ENCODE measurements at regions not wholly inside any gene's neighbourhood (a gene's known extent, or its start where the extent isn't known, plus 50 kb on each side); places are given as distances from the start of the nearest gene placed in this dataset.

DNA sequence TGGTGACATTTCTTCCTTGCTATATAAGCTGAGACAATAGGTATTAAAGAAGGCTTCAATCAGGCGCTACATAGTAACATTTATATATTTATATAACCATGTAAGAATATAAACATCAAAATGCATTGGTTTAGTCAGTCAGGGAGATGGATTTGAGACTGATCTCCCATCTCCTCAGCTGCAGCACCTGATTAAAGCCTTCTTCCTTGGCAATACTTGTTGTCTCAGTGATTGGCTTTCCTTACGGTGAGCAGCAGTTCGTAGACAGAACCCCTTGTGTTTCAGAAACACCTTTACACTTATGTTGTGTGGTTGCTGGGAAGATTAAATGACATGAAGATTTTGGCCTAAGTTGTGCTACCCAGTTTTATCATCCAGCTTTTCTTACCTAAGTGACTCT, 323.3 kb upstream of the DUSP10 start:
- no peak for DNase-seq (ENCODE audit: low read depth)
- H3K4me3 ChIP-seq (ENCODE audit: low read depth, low read length): no peak overlapping the region
- TF ChIP-seq, protein P1, sequence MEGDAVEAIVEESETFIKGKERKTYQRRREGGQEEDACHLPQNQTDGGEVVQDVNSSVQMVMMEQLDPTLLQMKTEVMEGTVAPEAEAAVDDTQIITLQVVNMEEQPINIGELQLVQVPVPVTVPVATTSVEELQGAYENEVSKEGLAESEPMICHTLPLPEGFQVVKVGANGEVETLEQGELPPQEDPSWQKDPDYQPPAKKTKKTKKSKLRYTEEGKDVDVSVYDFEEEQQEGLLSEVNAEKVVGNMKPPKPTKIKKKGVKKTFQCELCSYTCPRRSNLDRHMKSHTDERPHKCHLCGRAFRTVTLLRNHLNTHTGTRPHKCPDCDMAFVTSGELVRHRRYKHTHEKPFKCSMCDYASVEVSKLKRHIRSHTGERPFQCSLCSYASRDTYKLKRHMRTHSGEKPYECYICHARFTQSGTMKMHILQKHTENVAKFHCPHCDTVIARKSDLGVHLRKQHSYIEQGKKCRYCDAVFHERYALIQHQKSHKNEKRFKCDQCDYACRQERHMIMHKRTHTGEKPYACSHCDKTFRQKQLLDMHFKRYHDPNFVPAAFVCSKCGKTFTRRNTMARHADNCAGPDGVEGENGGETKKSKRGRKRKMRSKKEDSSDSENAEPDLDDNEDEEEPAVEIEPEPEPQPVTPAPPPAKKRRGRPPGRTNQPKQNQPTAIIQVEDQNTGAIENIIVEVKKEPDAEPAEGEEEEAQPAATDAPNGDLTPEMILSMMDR (IDR thresholded peaks at IDR 0.05; ENCODE audit: control insufficient read depth, extremely low read depth, insufficient read depth): no peak

DNA sequence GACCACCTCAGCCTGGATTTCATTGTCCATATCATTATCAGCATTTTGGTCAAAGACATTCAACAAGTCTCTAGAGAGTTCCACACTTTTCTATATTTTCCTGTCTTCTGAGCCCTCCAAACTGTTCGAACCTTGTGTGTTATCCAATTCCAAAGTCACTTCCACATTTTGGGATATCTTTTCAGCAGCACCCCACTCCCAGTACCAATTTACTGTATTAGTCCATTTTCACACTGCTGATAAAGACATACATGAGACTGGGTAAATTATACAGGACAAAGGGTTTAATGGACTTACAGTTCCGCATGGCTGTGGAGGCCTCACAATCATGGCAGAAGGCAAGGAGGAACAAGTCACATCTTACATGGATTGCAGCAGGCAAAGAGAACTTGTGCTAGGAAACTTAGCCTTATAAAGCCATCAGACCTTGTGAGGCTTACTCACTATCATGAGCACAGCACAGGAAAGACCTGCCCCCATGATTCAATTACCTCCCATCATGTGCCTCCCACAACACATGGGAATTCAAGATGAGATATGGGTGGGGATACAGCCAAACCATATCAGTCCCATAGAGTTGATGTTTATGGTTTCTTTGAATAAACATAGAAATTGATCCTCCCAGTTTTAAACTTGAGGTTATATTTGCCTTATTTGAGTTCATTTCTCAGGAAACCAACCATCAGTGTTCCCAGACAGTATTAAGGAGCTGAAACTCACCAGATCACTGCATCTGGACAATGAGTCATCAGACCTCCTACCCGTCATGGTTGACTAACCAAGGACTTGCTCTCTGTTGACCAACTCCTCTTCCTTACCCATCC, 322.7 kb upstream of the DUSP10 start:
- H3K4me3 ChIP-seq (ENCODE audit: low read depth, low read length): no peak overlapping the region
- DNase-seq (ENCODE audit: low read depth): no peak
- TF ChIP-seq, protein P1 (IDR thresholded peaks at IDR 0.05; ENCODE audit: control insufficient read depth, extremely low read depth, insufficient read depth): no peak

DNA sequence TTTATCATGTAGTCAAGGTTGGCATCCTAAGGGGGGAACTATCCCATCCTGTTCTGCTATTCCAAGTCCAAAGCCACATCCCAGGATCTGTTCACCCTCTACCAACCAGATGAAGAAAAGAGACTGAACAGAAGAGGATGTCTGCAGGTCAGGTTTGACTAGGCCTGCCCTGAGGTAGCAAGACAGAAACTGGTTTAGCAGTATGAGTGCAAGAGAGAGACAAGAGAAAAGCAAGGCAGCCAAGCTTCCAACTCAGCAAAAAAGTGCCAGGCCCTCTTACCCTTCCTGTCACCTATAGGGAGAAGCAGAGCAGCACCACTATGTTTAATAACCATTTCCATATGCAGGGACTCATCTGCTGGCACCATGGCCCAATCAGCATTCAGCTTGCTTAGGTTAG, 320.8 kb upstream of the DUSP10 start:
- no peak for DNase-seq (ENCODE audit: low read depth)
- TF ChIP-seq, protein P1 (IDR thresholded peaks at IDR 0.05; ENCODE audit: control insufficient read depth, extremely low read depth, insufficient read depth): no peak
- no peak overlapping the region for H3K4me3 ChIP-seq (ENCODE audit: low read depth, low read length)

DNA sequence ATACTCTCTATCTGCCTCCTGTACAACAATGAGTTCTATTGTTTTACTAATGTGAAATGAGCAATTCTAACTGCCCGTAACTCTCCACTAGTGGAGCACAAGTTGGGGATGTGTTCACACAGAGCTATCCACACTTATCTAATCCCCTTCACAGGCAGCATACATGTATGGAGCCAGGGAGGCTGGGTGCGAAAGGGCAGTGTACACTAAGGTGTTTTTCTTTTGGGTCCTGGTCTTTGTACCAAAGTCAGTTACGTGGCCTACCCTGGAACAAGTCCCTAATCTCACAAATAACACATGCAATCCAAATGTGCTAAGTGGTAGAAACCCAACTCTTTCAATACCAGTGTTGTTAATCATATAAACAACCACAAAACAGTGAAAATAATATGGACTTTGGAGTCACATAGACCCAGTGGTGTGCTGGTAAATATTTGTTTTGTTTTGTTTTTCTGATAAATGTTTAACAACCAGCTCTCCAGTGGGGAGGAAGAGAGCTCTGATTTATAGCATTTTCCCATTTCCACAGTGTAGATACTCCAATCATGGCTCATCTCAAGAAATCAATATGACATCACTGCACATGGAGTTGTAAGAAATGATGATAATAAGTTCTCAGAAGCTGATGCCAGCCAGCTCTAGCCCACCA, 319.9 kb upstream of the DUSP10 start:
- no peak for DNase-seq (ENCODE audit: low read depth)
- H3K4me3 ChIP-seq (ENCODE audit: low read depth, low read length): no peak overlapping the region
- TF ChIP-seq, protein P1 (IDR thresholded peaks at IDR 0.05; ENCODE audit: control insufficient read depth, extremely low read depth, insufficient read depth): no peak

DNA sequence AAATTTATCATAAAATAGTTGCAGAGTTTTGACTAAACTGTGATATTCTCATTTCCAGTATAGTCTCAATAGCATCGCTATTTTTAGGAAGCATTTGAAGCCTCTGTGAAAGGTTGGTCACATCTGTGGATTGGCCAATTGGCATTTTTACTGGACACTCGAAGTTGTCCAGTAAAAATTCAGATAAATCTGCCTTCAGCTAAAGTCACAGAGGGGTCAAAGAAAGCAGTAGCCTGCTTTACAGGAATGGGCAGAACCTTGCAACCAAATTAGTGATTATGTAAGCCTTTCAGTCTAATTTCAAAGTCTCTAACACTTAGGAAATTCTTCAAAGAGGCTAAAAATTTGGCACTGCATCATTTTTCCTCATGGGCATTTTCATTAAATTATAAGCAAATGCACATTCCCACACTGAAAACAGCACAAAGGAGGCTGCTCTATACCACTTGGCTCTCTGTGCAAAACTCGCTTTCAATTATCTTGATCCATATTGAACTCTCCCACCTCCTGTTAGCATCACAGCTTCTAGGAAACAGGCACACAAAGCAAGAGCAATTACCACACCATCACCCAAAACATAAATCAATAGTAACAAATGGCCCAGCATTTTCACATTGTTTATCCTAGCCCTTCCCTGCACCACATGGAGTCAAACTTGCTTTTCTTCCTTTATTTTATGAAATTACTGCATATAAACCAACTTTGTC, 318.5 kb upstream of the DUSP10 start:
- TF ChIP-seq, protein P1 (IDR thresholded peaks at IDR 0.05; ENCODE audit: control insufficient read depth, extremely low read depth, insufficient read depth): no peak
- H3K4me3 ChIP-seq (ENCODE audit: low read depth, low read length): no peak overlapping the region
- no peak for DNase-seq (ENCODE audit: low read depth)

DNA sequence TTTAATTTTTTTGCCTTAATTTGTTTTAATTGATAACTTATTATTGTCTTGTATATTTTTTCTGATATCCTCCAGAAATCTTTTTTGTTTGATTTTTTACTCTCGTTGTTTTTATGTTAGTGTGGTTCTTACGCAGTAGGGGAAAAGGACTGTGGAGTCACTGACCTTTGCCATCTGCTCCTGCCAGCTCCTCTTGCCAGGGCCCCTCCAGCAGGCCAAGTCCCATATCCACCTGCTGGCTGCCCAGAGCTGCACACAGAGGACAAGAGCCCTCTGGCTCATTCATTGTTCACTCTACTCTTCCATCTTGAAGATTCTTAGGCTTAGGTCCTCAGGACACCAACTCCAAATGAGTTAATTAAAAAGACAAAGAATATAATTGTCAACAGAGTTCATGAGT, 316.4 kb upstream of the DUSP10 start:
- no peak overlapping the region for H3K4me3 ChIP-seq (ENCODE audit: low read depth, low read length)
- DNase-seq (ENCODE audit: low read depth): no peak
- TF ChIP-seq, protein P1 (IDR thresholded peaks at IDR 0.05; ENCODE audit: control insufficient read depth, extremely low read depth, insufficient read depth): no peak
